ENCODE measurements at regions not wholly inside any gene's neighbourhood (a gene's known extent, or its start where the extent isn't known, plus 50 kb on each side); places are given as distances from the start of the nearest gene placed in this dataset.

DNA sequence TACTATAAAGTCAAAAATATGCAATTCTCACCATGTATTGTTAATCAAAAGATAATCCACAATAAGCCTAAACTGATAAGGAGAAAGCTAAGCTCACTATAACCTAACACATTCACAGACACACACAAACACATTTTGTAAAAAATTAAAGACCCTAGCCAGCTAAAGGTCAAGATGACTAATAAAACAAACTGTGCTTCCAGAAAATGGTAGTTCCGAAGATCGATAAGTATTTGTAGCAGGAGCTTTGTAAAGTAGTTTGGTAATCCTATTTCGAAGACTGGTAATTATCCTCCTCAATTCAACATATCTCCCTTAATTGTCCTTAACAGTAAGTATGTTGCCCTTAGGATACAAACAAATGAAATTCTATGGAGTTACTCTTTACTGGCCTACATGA, 62.9 kb upstream of the CHMP2B start:
- Histone ChIP-seq H3K27me3 (ENCODE audit: insufficient read depth, low read length) (no peaks in the 10 kb centered on the region), H3K4me2 (ENCODE audit: insufficient read depth, low read length) (no peak overlapping the region), H3K79me2 (ENCODE audit: insufficient read depth, low read length) (no peaks in the 10 kb centered on the region), H4K20me1 (ENCODE audit: insufficient read depth, low read length) (no peaks in the 10 kb centered on the region), H3K36me3 (ENCODE audit: insufficient read depth, low read length) (no peaks in the 10 kb centered on the region), H3K4me3 (ENCODE audit: insufficient read depth, low read length) (no peak overlapping the region), H3K9me3 (ENCODE audit: low read depth, low read length) (no peaks in the 10 kb centered on the region), H2AFZ (ENCODE audit: low read length) (no peak overlapping the region), H3K27ac (ENCODE audit: low read depth, low read length) (no peak overlapping the region), H3K4me1 (ENCODE audit: insufficient read depth, low read length) (no peaks in the 10 kb centered on the region)
- no peak for TF ChIP-seq CTCF (IDR thresholded peaks at IDR 0.05; ENCODE audit: extremely low read depth, low read depth, low read length)
- no peak for DNase-seq (ENCODE audit: insufficient read length, low spot score, missing footprints)

- H3K27ac ChIP-seq (ENCODE audit: low read depth, low read length), result no peak overlapping the region
- no peaks in the 10 kb centered on the region for H4K20me1 ChIP-seq (ENCODE audit: insufficient read depth, low read length)
- H3K36me3 ChIP-seq (ENCODE audit: insufficient read depth, low read length), result no peaks in the 10 kb centered on the region
- no peaks in the 10 kb centered on the region for H3K79me2 ChIP-seq (ENCODE audit: insufficient read depth, low read length)
- no peak overlapping the region for H3K4me3 ChIP-seq (ENCODE audit: insufficient read depth, low read length)
- no peak for TF ChIP-seq CTCF (IDR thresholded peaks at IDR 0.05; ENCODE audit: extremely low read depth, low read depth, low read length)
- H2AFZ ChIP-seq (ENCODE audit: low read length), result no peak overlapping the region
- H3K27me3 ChIP-seq (ENCODE audit: insufficient read depth, low read length), result no peaks in the 10 kb centered on the region
- no peak overlapping the region for H3K4me2 ChIP-seq (ENCODE audit: insufficient read depth, low read length)
- no peaks in the 10 kb centered on the region for H3K9me3 ChIP-seq (ENCODE audit: low read depth, low read length)
- DNase-seq (ENCODE audit: insufficient read length, low spot score, missing footprints), result no peak
- no peaks in the 10 kb centered on the region for H3K4me1 ChIP-seq (ENCODE audit: insufficient read depth, low read length)
Observed at GRCh38 chr3:87161851-87162250, 65.3 kb upstream of the CHMP2B start.

DNA sequence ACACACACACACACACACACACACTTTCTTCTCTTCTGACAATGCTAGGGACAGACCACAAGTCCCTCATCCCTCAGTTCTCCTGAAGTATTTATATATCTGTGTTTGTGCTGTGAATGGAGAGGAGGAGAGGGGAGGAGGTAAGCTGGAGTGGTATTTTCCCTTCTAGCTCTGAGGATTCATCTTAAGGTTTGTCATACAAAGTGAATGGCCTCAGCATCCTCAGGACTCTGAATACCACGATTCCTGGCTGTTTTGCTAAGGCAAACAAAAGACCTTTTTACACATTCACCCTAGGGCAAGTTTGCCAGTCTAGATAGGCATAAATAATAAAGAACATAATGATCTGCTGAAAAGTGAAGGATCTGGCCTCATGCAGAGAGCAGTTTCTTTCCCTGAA, 65.7 kb upstream of the CHMP2B start:
- no peaks in the 10 kb centered on the region for H3K36me3 ChIP-seq (ENCODE audit: insufficient read depth, low read length)
- H4K20me1 ChIP-seq (ENCODE audit: insufficient read depth, low read length), result no peaks in the 10 kb centered on the region
- H3K4me1 ChIP-seq (ENCODE audit: insufficient read depth, low read length), result no peaks in the 10 kb centered on the region
- no peaks in the 10 kb centered on the region for H3K9me3 ChIP-seq (ENCODE audit: low read depth, low read length)
- no peaks in the 10 kb centered on the region for H3K27me3 ChIP-seq (ENCODE audit: insufficient read depth, low read length)
- H3K4me2 ChIP-seq (ENCODE audit: insufficient read depth, low read length), result no peak overlapping the region
- H3K79me2 ChIP-seq (ENCODE audit: insufficient read depth, low read length), result no peaks in the 10 kb centered on the region
- no peak overlapping the region for H3K4me3 ChIP-seq (ENCODE audit: insufficient read depth, low read length)
- DNase-seq (ENCODE audit: insufficient read length, low spot score, missing footprints), result no peak
- H3K27ac ChIP-seq (ENCODE audit: low read depth, low read length), result no peak overlapping the region
- H2AFZ ChIP-seq (ENCODE audit: low read length), result no peak overlapping the region
- TF ChIP-seq CTCF (IDR thresholded peaks at IDR 0.05; ENCODE audit: extremely low read depth, low read depth, low read length), result no peak

- Histone ChIP-seq H3K27me3 (ENCODE audit: insufficient read depth, low read length) (no peaks in the 10 kb centered on the region), H4K20me1 (ENCODE audit: insufficient read depth, low read length) (no peaks in the 10 kb centered on the region), H3K4me2 (ENCODE audit: insufficient read depth, low read length) (no peak overlapping the region), H3K9me3 (ENCODE audit: low read depth, low read length) (no peaks in the 10 kb centered on the region), H3K27ac (ENCODE audit: low read depth, low read length) (no peak overlapping the region), H3K79me2 (ENCODE audit: insufficient read depth, low read length) (no peaks in the 10 kb centered on the region), H3K4me1 (ENCODE audit: insufficient read depth, low read length) (no peaks in the 10 kb centered on the region), H3K4me3 (ENCODE audit: insufficient read depth, low read length) (no peak overlapping the region), H2AFZ (ENCODE audit: low read length) (no peak overlapping the region), H3K36me3 (ENCODE audit: insufficient read depth, low read length) (no peaks in the 10 kb centered on the region)
- no peak for TF ChIP-seq CTCF (IDR thresholded peaks at IDR 0.05; ENCODE audit: extremely low read depth, low read depth, low read length)
- DNase-seq (ENCODE audit: insufficient read length, low spot score, missing footprints), result no peak
Observed at GRCh38 chr3:87161013-87161412, 66.1 kb upstream of the CHMP2B start.
